ENCODE measurements at regions not wholly inside any gene's neighbourhood (a gene's known extent, or its start where the extent isn't known, plus 50 kb on each side); places are given as distances from the start of the nearest gene placed in this dataset.

DNA sequence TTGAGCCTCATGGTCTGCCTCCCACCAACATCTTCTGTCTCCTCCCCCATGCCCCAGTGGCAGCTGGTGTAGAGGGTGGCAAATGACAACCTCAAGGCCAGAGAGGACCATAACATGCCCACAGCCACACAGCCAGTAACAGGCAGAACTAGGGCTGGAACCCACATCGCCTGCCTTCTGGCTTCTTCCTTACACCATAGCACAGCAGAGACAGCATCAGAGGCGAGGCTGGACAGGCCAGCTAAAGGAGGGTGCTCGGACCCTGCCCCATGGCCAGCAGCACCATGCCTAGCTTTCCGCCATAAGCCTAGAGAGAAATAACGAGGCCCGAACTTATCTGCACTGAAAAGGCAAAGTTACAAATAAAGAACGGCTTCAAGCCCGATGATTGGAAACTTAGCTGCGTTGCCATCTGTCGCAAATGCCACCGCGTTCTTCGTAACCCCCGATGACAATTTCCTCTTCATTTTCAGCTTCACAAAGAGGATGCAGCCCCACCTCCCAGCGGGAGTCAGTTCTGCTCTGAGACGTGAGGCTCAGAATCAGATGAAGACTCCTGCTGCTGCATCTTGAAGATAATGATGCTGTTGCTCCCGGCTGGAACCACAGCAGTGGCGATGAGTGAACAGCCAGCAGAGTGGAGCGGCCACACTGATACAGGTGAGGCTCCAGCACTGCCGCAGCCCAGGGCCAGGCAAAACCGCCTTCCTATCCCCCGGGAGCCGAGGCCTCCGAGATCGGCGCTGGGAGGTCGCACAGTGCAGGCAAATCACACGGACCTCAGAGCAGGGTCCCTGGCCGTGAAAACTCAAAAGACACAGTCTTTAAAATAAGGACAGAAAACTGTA, 73.8 kb upstream of the RTL6 start:
- TF ChIP-seq, protein P1, sequence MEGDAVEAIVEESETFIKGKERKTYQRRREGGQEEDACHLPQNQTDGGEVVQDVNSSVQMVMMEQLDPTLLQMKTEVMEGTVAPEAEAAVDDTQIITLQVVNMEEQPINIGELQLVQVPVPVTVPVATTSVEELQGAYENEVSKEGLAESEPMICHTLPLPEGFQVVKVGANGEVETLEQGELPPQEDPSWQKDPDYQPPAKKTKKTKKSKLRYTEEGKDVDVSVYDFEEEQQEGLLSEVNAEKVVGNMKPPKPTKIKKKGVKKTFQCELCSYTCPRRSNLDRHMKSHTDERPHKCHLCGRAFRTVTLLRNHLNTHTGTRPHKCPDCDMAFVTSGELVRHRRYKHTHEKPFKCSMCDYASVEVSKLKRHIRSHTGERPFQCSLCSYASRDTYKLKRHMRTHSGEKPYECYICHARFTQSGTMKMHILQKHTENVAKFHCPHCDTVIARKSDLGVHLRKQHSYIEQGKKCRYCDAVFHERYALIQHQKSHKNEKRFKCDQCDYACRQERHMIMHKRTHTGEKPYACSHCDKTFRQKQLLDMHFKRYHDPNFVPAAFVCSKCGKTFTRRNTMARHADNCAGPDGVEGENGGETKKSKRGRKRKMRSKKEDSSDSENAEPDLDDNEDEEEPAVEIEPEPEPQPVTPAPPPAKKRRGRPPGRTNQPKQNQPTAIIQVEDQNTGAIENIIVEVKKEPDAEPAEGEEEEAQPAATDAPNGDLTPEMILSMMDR (IDR thresholded peaks at IDR 0.05), result no peak
- no peak for TF ChIP-seq ZFX (IDR thresholded peaks at IDR 0.05; ENCODE audit: borderline replicate concordance)
